Endothelial cell of umbilical vein (primary cell): ENCODE measurements at regions not wholly inside any gene's neighbourhood (a gene's known extent, or its start where the extent isn't known, plus 50 kb on each side); places are given as distances from the start of the nearest gene placed in this dataset.

Experiments used
- CTCF ChIP-seq, 2 donors: IDR thresholded peaks; 1 replicate in 1 of 2; 2 replicates in 1 of 2; pipeline ENCODE4 v1.5.1; 2011; ENCODE audit warnings: low read length in 2 of 2, mild to moderate bottlenecking in 2 of 2, moderate library complexity in 2 of 2, control low read depth in 1 of 2, inconsistent platforms in 1 of 2, low read depth in 1 of 2; ENCODE audit not compliant: insufficient read depth in 1 of 2; ENCODE audit errors: extremely low read depth in 1 of 2
- EZH2 ChIP-seq: IDR thresholded peaks from 2 replicates; pipeline ENCODE4 v1.6.1; 2012; ENCODE audit warnings: borderline replicate concordance, low read depth, mild to moderate bottlenecking, moderate library complexity, low read length, inconsistent platforms; ENCODE audit not compliant: severe bottlenecking
- FOS ChIP-seq: IDR thresholded peaks from 2 replicates; pipeline ENCODE4 v1.6.1; 2011; ENCODE audit warnings: mild to moderate bottlenecking, low read length, moderate library complexity, borderline replicate concordance; ENCODE audit not compliant: insufficient read depth
- MYC ChIP-seq: IDR thresholded peaks from one replicate; pipeline ENCODE4 v1.6.1; 2011; ENCODE audit warnings: mild to moderate bottlenecking, low read depth, low read length
- POLR2A ChIP-seq: IDR thresholded peaks from 2 replicates; pipeline ENCODE4 v1.6.1; 2012; ENCODE audit warnings: low read depth, mild to moderate bottlenecking, control low read depth, low read length
- POLR2AphosphoS5 ChIP-seq: IDR thresholded peaks from 2 replicates; pipeline ENCODE4 v1.6.1; 2012; ENCODE audit warnings: low read depth, mild to moderate bottlenecking, control low read depth, low read length, moderate library complexity; ENCODE audit not compliant: insufficient read depth

- TF ChIP-seq CTCF (IDR thresholded peaks at IDR 0.05; ENCODE audit: extremely low read depth in 1 of 2, insufficient read depth in 1 of 2, low read depth in 1 of 2, low read length in 2 of 2) = no peak
- TF ChIP-seq EZH2 = no peak
- TF ChIP-seq POLR2A = no peak
- TF ChIP-seq POLR2AphosphoS5 = no peak
- no peak for TF ChIP-seq FOS
- no peak for TF ChIP-seq MYC
These were observed 821.3 kb downstream of the TRIML1 start for GRCh38 chr4:188960411-188961093.
